ENCODE measurements at regions not wholly inside any gene's neighbourhood (a gene's known extent, or its start where the extent isn't known, plus 50 kb on each side); places are given as distances from the start of the nearest gene placed in this dataset.

DNA sequence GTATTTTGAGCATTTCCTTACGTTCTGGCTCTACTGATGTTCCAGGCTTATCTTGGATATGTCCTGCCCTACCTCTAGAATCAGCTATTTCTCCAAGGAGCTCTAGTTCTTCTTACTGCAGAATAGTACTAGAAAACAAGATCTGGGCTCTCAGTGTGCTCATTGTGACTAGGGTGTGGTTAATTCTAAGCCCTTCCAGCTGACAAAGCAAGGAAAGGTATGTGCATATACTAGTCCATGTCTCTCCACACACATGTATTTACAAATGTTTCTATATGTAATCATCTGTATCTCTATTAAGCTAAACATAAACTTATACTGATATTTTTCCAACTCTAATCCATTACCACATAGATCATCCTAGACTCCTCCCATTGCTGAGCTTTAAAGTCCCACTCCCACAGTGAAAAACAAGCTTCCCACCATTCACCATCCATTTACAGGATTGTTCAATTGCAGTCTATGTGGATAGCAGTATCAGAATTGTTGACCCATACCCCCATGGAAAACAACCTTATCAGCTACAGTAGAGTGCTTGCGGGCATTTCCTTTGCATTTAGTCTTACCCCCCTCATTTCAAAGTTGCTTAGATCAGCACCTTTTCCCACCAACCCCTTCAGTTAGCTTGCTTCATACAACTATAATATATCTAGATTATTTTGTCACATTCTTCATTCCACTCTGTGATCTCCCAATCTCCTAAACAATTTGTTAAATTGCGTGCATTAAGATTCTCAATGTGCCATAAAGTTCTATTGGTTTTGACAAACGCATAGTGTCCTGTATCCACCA is 194.5 kb downstream of the SOX9 start:
- TF ChIP-seq POLR2A (IDR thresholded peaks at IDR 0.05; ENCODE audit: low read length) = no peak
- TF ChIP-seq GATA1 (IDR thresholded peaks at IDR 0.05; ENCODE audit: low read depth, low read length) = no peak
